Duodenal mucosa (tissue), 2 donors: ENCODE measurements at regions not wholly inside any gene's neighbourhood (a gene's known extent, or its start where the extent isn't known, plus 50 kb on each side); places are given as distances from the start of the nearest gene placed in this dataset.

Source experiments
- H3K27ac ChIP-seq: one replicate; pipeline ENCODE4 v1.7.0; 2013; ENCODE audit warnings: low read depth, low read length
- H3K27me3 ChIP-seq, 2 donors: one replicate each; pipeline ENCODE4 v1.7.0; 2013; ENCODE audit warnings: low read length in 2 of 2, control low read depth in 1 of 2; ENCODE audit not compliant: insufficient read depth in 2 of 2, control insufficient read depth in 1 of 2
- H3K36me3 ChIP-seq, 2 donors: one replicate each; pipeline ENCODE4 v1.7.0; 2013; ENCODE audit warnings: low read length in 2 of 2, control low read depth in 1 of 2; ENCODE audit not compliant: insufficient read depth in 2 of 2, control insufficient read depth in 1 of 2
- H3K4me1 ChIP-seq, 2 donors: one replicate each; pipeline ENCODE4 v1.7.0; 2013; ENCODE audit warnings: low read length in 2 of 2, control low read depth in 1 of 2; ENCODE audit not compliant: insufficient read depth in 2 of 2, control insufficient read depth in 1 of 2
- H3K4me3 ChIP-seq, 2 donors: one replicate each; pipeline ENCODE4 v1.7.0; 2013; ENCODE audit warnings: low read length in 2 of 2, low read depth in 1 of 2
- H3K9ac ChIP-seq, 2 donors: one replicate each; pipeline ENCODE4 v1.7.0; 2013; ENCODE audit warnings: low read length in 2 of 2, low read depth in 1 of 2
- H3K9me3 ChIP-seq, 2 donors: one replicate each; pipeline ENCODE4 v1.7.0; 2013; ENCODE audit warnings: low read length in 2 of 2, control low read depth in 1 of 2; ENCODE audit not compliant: control insufficient read depth in 1 of 2

GRCh38 chr14:25570483-25570882 is 520.5 kb upstream of the STXBP6 start:
- H3K4me1 ChIP-seq: no peaks in the 10 kb centered on the region

GRCh38 chr14:25557466-25557865 is 507.5 kb upstream of the STXBP6 start:
- H3K9me3 ChIP-seq: peaks cover 0 to 2% of the 10 kb centered on the region in 2 donors
- no peak overlapping the region for H3K27ac ChIP-seq
- no peaks in the 10 kb centered on the region for H3K4me1 ChIP-seq
- H3K27me3 ChIP-seq: no peaks in the 10 kb centered on the region
- no peak overlapping the region for H3K4me3 ChIP-seq
- H3K9ac ChIP-seq: no peak overlapping the region
- no peaks in the 10 kb centered on the region for H3K36me3 ChIP-seq

More at GRCh38 chr14:25570483-25570882, 520.5 kb upstream of the STXBP6 start:
- Histone ChIP-seq H3K9me3 (peaks cover 10 to 20% of the 10 kb centered on the region in 2 donors), H3K27ac (no peak overlapping the region), H3K36me3 (no peaks in the 10 kb centered on the region), H3K4me3 (no peak overlapping the region), H3K27me3 (no peaks in the 10 kb centered on the region), H3K9ac (no peak overlapping the region)

GRCh38 chr14:25552826-25553225 is 502.9 kb upstream of the STXBP6 start:
- no peaks in the 10 kb centered on the region for H3K27me3 ChIP-seq
- H3K4me3 ChIP-seq: no peak overlapping the region
- H3K4me1 ChIP-seq: no peaks in the 10 kb centered on the region
- H3K9me3 ChIP-seq: no peaks in the 10 kb centered on the region
- no peak overlapping the region for H3K9ac ChIP-seq
- H3K36me3 ChIP-seq: no peaks in the 10 kb centered on the region
- H3K27ac ChIP-seq: no peak overlapping the region

GRCh38 chr14:25551674-25552073 is 501.7 kb upstream of the STXBP6 start:
- Histone ChIP-seq H3K27ac (no peak overlapping the region), H3K4me1 (no peaks in the 10 kb centered on the region), H3K36me3 (no peaks in the 10 kb centered on the region), H3K27me3 (no peaks in the 10 kb centered on the region), H3K9me3 (no peaks in the 10 kb centered on the region), H3K9ac (no peak overlapping the region), H3K4me3 (no peak overlapping the region)

GRCh38 chr14:25546826-25547225 is 496.9 kb upstream of the STXBP6 start:
- Histone ChIP-seq H3K9me3 (peaks cover 0 to 2% of the 10 kb centered on the region in 2 donors), H3K9ac (no peak overlapping the region), H3K36me3 (no peaks in the 10 kb centered on the region), H3K4me1 (no peaks in the 10 kb centered on the region), H3K4me3 (no peak overlapping the region), H3K27me3 (no peaks in the 10 kb centered on the region), H3K27ac (no peak overlapping the region)

- no peak overlapping the region for H3K27ac ChIP-seq
- H3K4me1 ChIP-seq: no peaks in the 10 kb centered on the region
- H3K4me3 ChIP-seq: no peak overlapping the region
- H3K36me3 ChIP-seq: no peaks in the 10 kb centered on the region
- no peaks in the 10 kb centered on the region for H3K27me3 ChIP-seq
- H3K9me3 ChIP-seq: peaks cover 0 to 2% of the 10 kb centered on the region in 2 donors
- no peak overlapping the region for H3K9ac ChIP-seq
Measured at GRCh38 chr14:25537846-25538455, 488.0 kb upstream of the STXBP6 start.

- H3K4me1 ChIP-seq: no peaks in the 10 kb centered on the region
- H3K4me3 ChIP-seq: no peak overlapping the region
- peaks cover 2 to 4% of the 10 kb centered on the region in 2 donors for H3K9me3 ChIP-seq
- H3K9ac ChIP-seq: no peak overlapping the region
- no peaks in the 10 kb centered on the region for H3K27me3 ChIP-seq
- H3K36me3 ChIP-seq: no peaks in the 10 kb centered on the region
- no peak overlapping the region for H3K27ac ChIP-seq
Measured at GRCh38 chr14:25526290-25526689, 476.3 kb upstream of the STXBP6 start.

GRCh38 chr14:25522926-25523325 is 473.0 kb upstream of the STXBP6 start:
- no peaks in the 10 kb centered on the region for H3K27me3 ChIP-seq
- H3K27ac ChIP-seq: no peak overlapping the region
- H3K4me3 ChIP-seq: no peak overlapping the region
- no peaks in the 10 kb centered on the region for H3K4me1 ChIP-seq
- peaks cover 2 to 4% of the 10 kb centered on the region in 2 donors for H3K9me3 ChIP-seq
- no peaks in the 10 kb centered on the region for H3K36me3 ChIP-seq
- no peak overlapping the region for H3K9ac ChIP-seq

- Histone ChIP-seq H3K4me3 (no peak overlapping the region), H3K27me3 (no peaks in the 10 kb centered on the region), H3K9ac (no peak overlapping the region), H3K36me3 (no peaks in the 10 kb centered on the region), H3K9me3 (peaks cover 2 to 4% of the 10 kb centered on the region in 2 donors), H3K4me1 (no peaks in the 10 kb centered on the region), H3K27ac (no peak overlapping the region)
Measured at GRCh38 chr14:25522116-25522515, 472.2 kb upstream of the STXBP6 start.

- Histone ChIP-seq H3K36me3 (no peaks in the 10 kb centered on the region), H3K27ac (no peak overlapping the region), H3K9me3 (peaks cover 2 to 4% of the 10 kb centered on the region in 2 donors), H3K27me3 (no peaks in the 10 kb centered on the region), H3K9ac (no peak overlapping the region), H3K4me3 (no peak overlapping the region), H3K4me1 (no peaks in the 10 kb centered on the region)
Measured at GRCh38 chr14:25521616-25522015, 471.7 kb upstream of the STXBP6 start.
